NCI-H82 treated with DMSO at 0.1 percent for 48 hours (cell line): ENCODE measurements at regions not wholly inside any gene's neighbourhood (a gene's known extent, or its start where the extent isn't known, plus 50 kb on each side); places are given as distances from the start of the nearest gene placed in this dataset.

Source experiments
- DNase-seq: peaks from one replicate; lab custom pipeline; 2025; ENCODE audit not compliant: unreplicated experiment; lab: John Stamatoyannopoulos, UW

DNA sequence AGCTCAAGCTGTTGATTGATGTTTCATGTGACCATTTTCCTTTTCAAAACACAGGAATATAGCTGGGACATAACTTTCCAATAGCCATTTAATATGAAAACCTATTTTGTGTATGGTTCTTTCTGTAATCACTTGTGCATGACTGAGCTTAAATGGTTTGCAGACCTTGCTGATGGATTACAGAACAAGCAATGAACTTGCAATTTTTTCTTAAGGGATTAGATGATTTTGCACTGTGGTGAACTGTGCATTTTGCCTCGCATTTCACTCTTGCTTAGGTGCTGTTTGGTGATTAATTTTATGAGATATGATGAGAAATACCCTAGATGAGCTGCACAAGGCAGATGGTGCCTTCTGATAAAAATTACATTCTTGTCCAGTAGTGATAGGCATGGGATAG, 419.0 kb upstream of the FBXO33 start:
- DNase-seq, result no peak

DNA sequence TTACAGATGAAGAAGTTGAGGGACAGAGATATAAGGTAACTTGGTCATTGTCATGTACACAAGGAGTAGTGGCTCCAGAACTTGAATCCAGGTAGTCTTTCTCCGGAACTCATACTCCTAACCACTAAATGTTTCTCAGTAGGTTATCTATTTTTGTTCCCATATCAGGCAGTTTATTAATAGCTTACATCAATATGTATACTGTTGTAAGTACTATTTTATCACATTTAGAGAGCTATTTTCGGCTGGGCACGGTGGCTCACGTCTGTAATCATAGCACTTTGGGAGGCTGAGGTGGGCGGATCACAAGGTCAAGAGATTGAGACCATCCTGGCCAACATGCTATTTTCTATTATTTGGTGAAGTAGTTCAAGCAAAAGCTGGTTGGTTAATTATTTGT, 415.6 kb upstream of the FBXO33 start:
- DNase-seq, result no peak

DNA sequence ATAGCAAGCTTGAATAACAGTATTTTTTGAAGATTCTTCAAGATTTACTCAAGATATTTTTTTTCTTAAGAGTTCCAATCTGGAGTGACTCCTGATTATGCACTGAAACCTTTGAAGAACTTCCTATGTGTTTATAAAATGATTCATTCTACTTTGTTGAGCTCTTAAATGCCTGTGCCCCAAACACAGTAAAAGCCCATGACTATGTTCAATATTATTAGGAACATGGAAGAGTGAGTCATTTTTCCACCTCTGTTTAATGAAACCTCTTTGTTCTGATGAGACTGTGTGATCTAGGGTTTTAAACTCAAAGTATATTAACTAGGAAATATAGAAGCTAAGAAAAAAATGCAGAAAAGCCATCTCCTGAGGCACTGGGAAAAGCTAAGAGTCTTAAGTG, 415.0 kb upstream of the FBXO33 start:
- DNase-seq, result no peak

DNA sequence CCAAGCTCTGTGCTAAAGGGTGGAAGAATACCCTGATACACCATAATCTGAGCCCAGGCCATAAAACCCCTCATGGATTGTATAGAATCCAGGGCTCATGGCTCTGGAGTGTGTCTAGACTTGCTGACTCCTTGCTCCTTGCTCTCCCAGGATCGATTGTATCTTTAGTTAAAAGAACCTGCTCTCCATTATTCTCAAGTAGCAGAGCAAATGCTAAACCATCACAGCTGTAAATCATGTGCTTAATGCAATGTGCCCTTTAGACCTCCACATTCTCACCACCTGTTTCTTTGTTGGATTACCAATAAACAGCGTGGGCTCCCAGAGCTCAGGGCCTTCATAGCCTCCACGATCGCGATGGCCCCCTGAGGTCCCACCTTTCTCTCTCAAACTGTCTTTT, 411.6 kb upstream of the FBXO33 start:
- peak; percentile 69 for DNase-seq

DNA sequence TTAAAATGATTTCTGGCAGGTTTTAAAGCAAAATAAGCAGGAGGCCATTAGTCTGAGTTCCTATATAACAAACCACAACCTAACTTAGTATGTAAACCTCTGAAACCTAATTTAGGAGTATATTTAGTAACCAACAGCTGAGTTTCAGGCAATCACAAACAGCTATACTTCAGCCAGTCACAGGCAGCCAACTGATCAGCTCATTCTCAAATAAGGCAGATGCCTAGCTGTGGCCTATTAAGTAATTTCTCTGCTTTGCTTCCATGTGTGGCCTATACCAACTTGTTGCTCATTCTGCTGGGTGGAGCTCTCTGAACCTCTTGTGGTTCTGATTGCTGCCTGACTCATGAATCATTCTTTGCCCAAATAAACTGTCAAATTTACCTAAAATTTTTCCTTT, 408.9 kb upstream of the FBXO33 start:
- no peak for DNase-seq

DNA sequence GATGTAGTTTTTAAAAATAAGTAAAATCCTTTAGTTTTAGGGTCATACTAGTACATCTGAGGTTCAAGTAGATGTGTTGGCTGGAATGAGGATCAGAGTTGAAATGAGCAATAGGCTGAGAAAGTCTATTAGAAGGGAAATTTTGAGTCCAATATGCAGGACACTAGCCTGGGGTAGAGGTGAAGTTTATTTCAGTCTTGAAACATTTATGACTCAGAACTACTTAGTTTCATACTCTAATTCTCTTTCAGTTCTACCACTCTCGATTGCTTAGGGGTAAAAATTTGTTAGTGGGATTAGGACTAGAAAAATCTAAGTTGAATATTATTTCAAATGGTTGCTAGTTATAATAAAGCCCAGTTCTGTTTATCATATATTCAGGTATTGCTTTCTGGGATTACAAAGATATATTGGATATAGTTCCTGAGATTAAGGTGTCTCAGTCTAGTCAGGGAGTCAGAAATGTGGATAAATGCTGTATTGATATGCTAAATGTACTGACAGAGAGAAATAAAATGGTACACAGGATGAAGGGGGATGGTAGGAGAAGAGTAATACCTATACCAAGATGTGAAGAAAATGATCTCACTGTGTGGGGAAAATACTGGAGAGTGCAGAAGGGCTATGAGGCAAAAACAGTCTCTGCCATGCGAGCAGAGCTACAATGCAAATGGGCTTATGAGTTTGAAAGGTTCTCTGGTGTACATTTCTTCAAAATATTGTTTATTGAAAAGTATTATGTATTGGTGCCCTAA, 395.8 kb upstream of the FBXO33 start:
- no peak for DNase-seq

DNA sequence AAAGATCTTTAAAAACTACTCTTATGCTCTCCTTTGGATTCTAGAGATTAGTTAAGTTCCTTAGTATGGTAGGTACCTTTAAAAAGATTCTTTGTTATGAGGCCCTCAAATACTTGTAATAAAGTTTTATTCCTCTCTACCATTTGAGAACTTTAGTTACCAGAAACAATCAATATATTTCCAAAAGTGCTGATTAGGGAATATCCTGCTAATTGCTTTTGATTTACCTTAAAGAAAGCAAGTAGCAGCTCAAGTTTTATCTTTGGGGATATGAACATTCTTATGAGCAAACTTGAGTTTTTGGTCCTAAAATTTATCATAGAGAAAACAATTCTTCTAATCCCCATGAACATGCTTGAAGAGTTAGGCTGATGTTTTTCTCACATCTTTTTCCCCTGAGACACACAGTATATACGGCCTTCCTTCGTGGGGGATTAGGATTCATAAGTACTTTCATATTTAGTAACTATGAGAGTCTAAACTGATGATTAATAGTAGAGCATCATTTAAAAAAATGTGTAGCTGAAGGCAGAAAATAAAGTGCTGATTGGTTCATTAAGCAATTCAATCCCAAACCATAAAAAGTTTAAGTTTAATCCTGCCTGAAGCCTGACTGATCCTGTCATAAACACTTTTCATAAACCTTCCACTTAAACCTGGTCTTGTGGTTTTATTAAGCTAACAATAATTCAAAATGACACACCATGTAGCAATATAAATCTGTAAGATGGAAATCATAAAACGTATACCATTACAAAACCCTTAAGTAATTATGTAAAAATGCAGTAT, 380.5 kb upstream of the FBXO33 start:
- DNase-seq, result no peak

DNA sequence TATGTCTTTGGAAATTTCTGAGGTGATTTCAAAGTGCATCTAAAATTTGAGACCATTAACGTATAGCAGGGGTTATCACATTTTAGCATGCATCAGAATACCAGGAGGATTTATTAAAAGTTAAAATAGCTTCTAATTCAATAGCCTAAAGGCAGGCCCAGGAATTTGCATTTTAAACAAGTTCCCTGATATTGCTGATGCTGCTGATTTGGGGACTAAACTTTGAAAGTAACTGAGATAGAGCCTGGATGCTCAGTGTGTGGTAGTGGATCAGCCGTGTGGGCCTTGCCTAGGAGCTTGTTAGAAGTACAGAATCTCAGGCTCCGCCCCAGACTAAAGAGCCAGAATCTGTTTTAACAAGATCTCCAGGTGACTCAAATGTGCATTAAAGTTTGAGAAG, 375.0 kb upstream of the FBXO33 start:
- no peak for DNase-seq

DNA sequence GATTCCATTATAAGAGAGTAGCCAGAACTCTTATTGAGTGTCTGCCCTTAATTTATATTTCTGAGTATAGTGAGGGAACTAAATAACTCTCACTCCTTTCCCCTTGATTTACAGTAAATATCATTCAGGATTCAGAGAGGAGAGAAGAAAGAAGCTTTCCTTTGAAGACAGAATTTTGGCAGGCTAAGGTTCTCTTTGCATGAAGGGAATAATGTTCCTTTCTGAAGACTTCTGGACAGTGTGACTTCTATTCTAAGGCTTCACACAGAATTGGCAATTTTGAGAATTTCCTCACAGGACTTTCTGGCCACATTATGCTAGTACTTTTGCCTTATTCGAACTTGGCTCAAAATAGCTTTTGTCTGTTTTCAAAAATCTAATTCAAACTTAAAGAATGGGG, 352.2 kb upstream of the FBXO33 start:
- no peak for DNase-seq

DNA sequence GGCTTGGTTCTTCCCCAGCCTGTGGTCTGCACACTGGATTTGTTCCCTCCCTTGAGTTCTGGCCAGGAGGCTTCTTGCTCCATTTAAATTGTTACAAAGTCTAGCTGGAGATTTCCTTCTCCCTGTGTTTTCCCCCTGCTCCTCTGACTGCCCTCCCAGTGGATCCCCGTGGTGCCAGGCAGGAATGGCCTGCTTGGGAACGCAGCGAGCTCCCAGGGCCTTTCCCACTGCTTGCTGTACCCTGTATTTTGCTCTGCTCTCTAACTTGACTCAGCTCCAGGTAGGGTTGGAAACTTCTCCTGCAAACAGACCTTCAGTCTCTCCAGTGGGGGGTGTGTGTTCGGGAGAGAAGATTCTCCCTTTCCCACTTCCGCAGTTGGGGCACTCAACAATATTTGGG, 349.2 kb upstream of the FBXO33 start:
- no peak for DNase-seq

DNA sequence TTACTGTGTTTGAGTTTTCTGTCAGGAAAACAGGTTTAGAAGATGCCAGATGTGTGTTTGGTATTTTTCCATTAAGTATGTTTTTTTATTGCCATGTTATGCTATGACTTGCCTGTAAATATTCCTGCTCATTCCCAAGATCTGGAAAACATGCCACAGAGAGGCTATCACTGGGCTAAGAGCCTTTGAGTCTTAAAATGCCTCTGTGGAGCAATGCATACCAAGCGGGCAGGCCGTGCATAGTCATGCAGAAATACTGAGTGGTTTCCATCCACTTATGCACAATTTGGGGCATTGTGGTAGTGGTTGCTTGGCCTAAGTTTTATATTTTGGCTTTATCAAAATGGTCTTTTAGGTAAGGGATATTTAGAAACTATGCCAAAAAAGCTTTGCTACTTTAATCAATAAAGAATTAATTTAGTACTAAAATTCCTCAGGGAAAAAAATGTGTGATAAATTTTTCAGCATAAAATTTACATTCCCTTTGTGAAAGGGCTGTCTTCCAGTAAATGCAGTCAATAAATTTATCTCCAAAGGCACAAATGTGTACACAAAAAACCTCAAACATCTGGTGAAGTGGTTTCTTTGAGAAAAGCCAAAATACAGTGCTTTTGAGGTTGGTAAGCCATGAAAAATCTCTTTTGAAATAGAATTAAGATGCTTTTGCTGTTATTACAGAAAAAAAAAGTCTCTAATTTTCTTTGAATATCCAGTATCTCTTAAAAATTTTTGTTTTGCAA, 341.3 kb upstream of the FBXO33 start:
- DNase-seq, result no peak

DNA sequence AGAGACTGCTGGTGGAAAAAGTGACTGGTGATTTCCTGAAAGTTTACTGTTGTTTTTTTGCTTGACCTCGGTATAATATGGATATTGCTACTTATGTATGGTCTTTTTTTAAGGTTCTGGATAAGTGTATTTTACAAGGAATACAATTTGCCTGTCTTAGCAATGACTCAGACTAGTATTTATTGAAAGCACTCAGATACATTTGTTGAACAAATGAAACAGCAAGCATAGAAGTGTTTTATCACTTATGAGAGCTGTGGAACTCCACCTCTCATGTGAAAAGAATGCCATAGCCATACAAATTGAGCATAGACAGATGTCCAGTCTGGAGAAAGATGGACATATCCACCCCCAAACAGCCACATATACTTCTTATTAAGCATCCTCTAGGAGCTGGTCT, 340.4 kb upstream of the FBXO33 start:
- no peak for DNase-seq

DNA sequence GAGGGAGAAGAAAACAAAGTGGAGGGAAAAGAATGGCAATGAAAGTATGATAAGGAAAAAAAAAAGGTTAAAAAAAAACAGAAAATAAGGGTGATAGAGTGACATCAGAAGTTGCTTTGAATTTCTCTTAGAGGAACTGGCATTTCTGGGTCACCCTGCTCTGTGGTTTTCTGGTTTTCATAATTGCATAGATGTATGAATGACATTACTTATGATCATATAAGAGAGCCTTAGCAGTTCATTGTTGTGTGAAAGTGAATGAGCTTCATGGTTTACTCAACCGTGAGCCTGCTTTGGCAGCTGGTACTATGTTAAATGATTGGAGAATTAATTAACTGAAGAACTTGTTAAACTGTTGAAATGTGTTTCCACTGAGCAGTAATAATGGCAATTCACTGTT, 336.4 kb upstream of the FBXO33 start:
- DNase-seq, result no peak

DNA sequence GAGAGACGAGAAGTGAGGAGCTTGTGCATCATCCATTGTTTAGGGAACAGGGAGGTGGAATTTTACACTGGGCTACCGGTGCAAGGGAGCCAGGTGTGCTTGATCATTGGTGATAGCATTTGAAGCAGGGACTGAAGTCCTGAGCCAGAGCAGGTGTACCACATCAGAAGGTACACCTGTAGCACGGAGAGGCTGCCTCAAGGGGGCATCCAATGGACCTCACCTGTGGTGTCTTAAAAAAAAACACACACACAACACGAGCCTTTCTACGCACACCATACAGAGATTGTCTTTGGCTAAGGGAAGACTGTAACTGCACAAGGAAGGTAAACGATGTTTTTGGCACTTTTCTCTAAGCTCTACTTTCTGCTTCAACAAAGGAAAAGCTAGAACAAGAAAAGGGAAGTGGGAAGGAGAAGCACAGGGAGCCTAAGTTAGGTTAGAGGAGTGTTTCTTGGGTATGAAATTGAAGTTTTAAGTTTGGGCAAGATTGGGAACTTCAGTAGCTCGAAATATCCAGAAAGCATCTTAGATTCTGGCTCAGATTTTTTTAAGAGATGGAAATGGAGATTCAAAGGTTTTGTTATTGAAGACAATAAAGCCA, 334.3 kb upstream of the FBXO33 start:
- DNase-seq, result no peak

DNA sequence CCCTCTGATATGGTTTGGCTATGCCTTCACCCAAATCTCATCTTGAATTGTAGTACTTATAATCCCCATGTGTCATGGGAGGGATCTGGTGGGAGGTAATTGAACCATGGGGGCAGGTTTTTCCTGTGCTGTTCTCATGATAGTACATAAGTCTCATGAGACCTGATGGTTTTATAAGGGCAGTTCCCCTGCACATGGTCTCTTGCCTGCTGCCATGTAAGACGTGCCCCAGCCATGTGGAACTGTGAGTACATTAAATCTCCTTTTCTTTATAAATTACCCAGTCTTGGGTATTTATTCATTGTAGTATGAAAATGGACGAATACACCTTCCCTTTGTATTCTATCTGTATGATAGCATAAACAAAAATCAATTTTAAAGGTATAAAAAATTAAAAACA, 333.4 kb upstream of the FBXO33 start:
- DNase-seq, result no peak

DNA sequence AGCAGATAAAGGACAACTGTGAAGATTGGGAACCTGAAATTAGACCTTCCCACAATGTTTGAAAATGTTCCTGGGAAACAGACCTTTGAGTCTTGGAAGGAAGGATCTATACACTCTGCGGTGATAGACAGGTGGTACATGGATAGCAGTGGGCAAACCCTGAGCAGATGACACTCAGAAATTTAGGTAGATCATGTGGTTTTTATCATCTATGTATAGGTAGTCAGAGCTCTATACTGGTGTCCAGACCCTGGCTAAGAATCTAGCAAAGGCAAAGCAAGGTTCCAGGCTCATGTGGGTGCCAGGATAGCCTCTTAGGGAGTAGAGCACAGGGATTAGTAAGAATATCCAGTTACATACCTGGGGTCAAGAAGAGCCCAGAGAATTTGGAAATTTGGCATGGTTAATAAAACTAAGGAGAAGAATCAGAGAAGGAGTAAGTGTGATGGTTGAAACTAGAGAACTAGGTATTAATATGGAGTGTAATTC, 331.2 kb upstream of the FBXO33 start:
- DNase-seq, result no peak

DNA sequence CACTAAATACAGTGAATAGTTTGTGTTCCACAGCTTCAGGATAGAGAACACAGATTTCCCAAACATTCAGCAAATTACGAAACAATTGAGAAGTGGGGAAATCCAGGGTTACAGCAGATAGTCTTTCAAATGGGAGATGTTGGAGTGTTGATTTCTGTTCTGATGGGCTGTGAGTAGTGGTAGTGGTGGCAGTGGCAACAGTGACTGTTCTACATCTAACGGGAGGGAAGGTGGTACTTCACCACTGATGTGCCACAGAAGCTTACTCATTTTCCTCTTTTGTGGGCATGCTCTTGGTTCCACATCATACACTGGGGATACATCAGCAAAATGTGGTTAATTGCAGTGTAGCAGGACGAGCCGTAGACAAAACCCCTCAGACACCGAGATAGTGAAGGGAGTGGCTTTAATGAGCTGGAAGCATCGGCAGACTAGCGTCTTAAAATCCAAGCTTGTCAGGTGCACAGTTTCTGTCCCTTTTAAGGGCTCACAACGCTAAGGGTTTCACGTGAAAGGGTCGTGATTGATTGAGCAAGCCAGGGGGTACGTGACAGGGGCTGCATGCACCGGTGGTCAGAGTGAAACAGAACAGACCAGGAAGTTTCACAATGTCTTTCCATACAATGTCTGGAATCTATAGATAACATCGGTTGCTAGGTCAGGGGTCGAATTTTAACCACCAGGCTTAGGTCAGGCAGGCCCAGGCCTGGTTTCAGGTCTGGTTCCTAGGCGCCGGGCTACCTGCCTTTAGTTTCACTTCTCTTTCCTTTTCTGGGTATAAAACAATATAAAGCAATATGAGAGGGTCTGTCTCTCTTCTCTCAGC, 330.6 kb upstream of the FBXO33 start:
- DNase-seq, result no peak

DNA sequence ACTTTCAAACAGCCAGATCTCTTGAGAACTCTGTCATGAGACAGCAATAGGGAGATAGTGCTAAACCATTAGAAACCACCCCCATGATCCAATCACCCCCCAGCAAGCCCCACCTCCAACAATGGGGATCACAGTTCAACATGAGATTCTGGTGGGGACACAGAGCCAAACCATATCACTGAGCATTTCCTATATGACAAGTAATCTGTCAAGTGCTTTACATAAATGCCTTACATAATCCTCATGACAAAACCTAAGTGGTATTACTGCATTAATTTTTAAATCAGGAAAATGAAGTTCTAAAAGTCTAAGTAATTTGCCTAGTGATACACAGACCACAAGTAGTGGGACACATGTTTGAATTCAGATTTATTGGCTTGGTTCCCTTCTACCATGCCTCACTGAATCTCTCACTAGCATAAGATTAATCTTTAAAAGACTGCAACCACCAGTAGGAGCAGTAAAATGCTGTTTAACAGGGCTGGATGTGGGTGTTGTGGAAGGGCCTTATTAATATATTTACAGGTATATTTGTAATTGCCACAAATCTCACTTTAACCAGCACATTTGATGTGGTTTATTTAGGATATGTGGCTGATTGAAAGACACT, 323.1 kb upstream of the FBXO33 start:
- DNase-seq, result no peak

DNA sequence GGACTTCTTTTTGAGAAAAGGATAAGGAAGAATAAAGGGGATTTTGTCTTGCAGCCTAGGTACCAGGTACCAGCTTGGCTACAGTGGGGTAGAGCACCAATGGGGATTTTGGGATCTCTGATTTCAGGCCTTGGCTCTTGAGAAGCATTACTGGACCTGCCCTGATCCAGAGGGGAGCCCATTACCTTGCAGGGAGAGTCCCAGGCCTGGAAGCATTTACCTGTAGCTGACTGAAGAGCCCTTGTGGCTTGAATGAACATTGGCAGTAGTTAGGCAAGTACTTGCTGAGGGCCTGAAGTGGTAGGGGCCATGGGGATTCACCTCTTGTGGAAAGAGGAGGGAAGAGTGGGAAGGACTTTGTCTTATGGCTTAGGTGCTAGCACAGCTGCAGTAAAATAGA, 308.2 kb upstream of the FBXO33 start:
- no peak for DNase-seq

DNA sequence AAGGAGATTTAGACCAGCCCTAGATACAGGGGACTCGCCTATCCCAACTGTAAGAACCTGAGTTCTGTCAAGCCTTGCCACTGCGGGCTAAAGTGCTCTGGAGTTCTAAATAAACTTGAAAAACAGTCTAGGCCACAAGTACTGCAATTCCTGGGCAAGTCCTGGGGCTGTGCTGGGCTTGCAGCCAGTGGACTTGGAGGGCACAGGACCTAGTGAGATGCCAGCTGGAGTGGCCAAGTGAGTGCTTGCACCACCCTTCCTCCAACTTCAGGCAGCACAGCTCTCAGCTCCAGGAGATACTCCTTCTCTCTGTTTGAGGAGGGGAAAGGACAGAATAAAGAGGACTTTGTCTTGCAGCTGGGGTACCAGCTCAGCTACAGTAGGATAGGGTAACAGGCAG, 307.6 kb upstream of the FBXO33 start:
- no peak for DNase-seq
